Heart right ventricle (tissue), 16 donors: ENCODE measurements at regions not wholly inside any gene's neighbourhood (a gene's known extent, or its start where the extent isn't known, plus 50 kb on each side); places are given as distances from the start of the nearest gene placed in this dataset.

ENCODE experiments used
- ATAC-seq, 8 donors: fragments of 200-7000 bp; cut with Tn5 transposase; one replicate each; pipeline ENCODE4 v1.9.1; 2020; ENCODE audit warnings: mild to moderate bottlenecking in 8 of 8, moderate library complexity in 8 of 8, moderate number of reproducible peaks in 1 of 8
- DNase-seq, 2 donors: peaks; one replicate each; pipeline ENCODE4 v3.0.0-alpha.2; 2020
- H3K27ac ChIP-seq, 10 donors: fragments of 200-600 bp; sonication (generic) in 2 of 10; one replicate each; pipeline versions ENCODE4 v1.5.0 to v1.8.0; 2020 to 2022; ENCODE audit warnings: mild to moderate bottlenecking in 3 of 10
- H3K27me3 ChIP-seq, 7 donors: fragments of 200-600 bp; one replicate each; pipeline ENCODE4 v1.8.0; 2021 to 2022; ENCODE audit warnings: mild to moderate bottlenecking in 2 of 7
- H3K36me3 ChIP-seq, 9 donors: fragments of 200-600 bp; sonication (generic) in 1 of 9; one replicate each; pipeline versions ENCODE4 v1.5.0 to v1.8.0; 2020 to 2022; ENCODE audit warnings: mild to moderate bottlenecking in 2 of 9
- H3K4me1 ChIP-seq, 9 donors: fragments of 200-600 bp; sonication (generic) in 1 of 9; one replicate each; pipeline versions ENCODE4 v1.5.0 to v1.8.0; 2020 to 2022; ENCODE audit warnings: mild to moderate bottlenecking in 4 of 9
- H3K4me3 ChIP-seq, 10 donors: fragments of 200-600 bp; sonication (generic) in 2 of 10; one replicate each; pipeline versions ENCODE4 v1.5.0 to v1.8.0; 2020 to 2022; ENCODE audit warnings: mild to moderate bottlenecking in 7 of 10, moderate library complexity in 2 of 10
- H3K9me3 ChIP-seq, 11 donors: fragments of 200-600 bp in 10 of 11; sonication (generic) in 2 of 11; one replicate each; pipeline versions ENCODE4 v1.5.0 to v1.8.0; 2013 to 2022; ENCODE audit warnings: mild to moderate bottlenecking in 2 of 11, control low read depth in 1 of 11, moderate library complexity in 1 of 11
- CTCF ChIP-seq, 9 donors: fragments of 200-600 bp; sonication (generic) in 2 of 9; IDR thresholded peaks; one replicate each; pipeline versions ENCODE4 v1.5.0 to v1.8.0; 2021 to 2022; ENCODE audit warnings: antibody characterized with exemption in 9 of 9, mild to moderate bottlenecking in 5 of 9, moderate library complexity in 1 of 9
- WGBS, 2 donors: extraction: QIAGEN DNeasy Blood & Tissue Kit; methylation state at CpG; one replicate each; pipeline ENCODE4 v1.1.7; 2013; ENCODE audit warnings: inconsistent platforms in 1 of 2; 5-methylcytosine and 5-hydroxymethylcytosine counted together
- intact Hi-C, 10 donors: fragments of 100-400 bp; cut with DNase I; formaldehyde crosslinking; loops; one replicate each; pipeline versions ENCODE4 v1.11.1 to v1.14.2; 2022
- donor health status: Arrhythmogenic right ventricular cardiomyopathy.
- donor health status: ischemic (EF 13 %, LVEDD 7.1; RV severe dilation, severe dysfunction).
- donor health status: healthy with polysubstance abuse.
- donor health status: DM: no; HTN: yes; CAD: no.
- donor health status: DM: no; HTN: no; CAD: no.
- donor health status: ischemic (EF 25% LVEDD 6.9; RV normal size, moderate dysfunction).
- donor health status: ischemic (EF 25% LVEDD 5.7; RV mildly dilated, moderate dysfunction).
- donor health status: healthy.
- donor health status: DM: yes; HTN: yes; CAD: no.
- donor health status: Ischemic cardiomyopathy.
- donor health status: ischemic (EF 35%, LVEDD 5.7; RV mildly dilated, moderate dysfunction).
- donor health status: nonischemic (EF 11% LVEDD 7.7; RV severe dilation, severe dysfunction).
- donor health status: DM: yes; HTN: yes; CAD: no.
- donor health status: PGD.
- donor health status: ischemic (EF 29% LVEDD 5.4; RV normal size, mild dysfunction).
- donor health status: nonischemic (EF 23%, LVEDD 6.1; RV moderate dilation, normal function).

- no peak overlapping the region for H3K4me3 ChIP-seq
- ATAC-seq (no peak), DNase-seq (no peak)
- peaks cover 0 to 4% (median 0%) of the 10 kb centered on the region in 11 donors for H3K9me3 ChIP-seq
- no peaks in the 10 kb centered on the region for H3K27me3 ChIP-seq
- no peak overlapping the region for H3K27ac ChIP-seq
- no peaks in the 10 kb centered on the region for H3K4me1 ChIP-seq
- 85 to 95% methylated on average over 2 of the region's 2 CpGs for WGBS, 2 donors
- H3K36me3 ChIP-seq = no peaks in the 10 kb centered on the region
- no peak for TF ChIP-seq CTCF (IDR thresholded peaks at IDR 0.05)
- intact Hi-C loops = no loop called here
Observed at GRCh38 chr6:19298421-19298820, 538.7 kb upstream of the ID4 start.

GRCh38 chr6:19299129-19299528, 538.0 kb upstream of the ID4 start:
- Histone ChIP-seq H3K36me3 (no peaks in the 10 kb centered on the region), H3K9me3 (peaks cover 0 to 4% (median 0%) of the 10 kb centered on the region in 11 donors), H3K4me1 (no peaks in the 10 kb centered on the region), H3K27me3 (no peaks in the 10 kb centered on the region), H3K27ac (no peak overlapping the region), H3K4me3 (no peak overlapping the region)
- TF ChIP-seq CTCF (IDR thresholded peaks at IDR 0.05) = no peak
- 73 to 74% methylated on average over 3 of the region's 3 CpGs for WGBS, 2 donors
- no peak for DNase-seq
- intact Hi-C loops = no loop called here
- ATAC-seq = no peak

- WGBS, 2 donors = 54 to 65% methylated on average over 2 of the region's 2 CpGs
- intact Hi-C loops = no loop called here
- Histone ChIP-seq H3K9me3 (no peaks in the 10 kb centered on the region), H3K27me3 (no peaks in the 10 kb centered on the region), H3K4me3 (no peak overlapping the region), H3K27ac (no peak overlapping the region), H3K36me3 (no peaks in the 10 kb centered on the region), H3K4me1 (no peaks in the 10 kb centered on the region)
- no peak for DNase-seq
- no peak for TF ChIP-seq CTCF (IDR thresholded peaks at IDR 0.05)
- no peak for ATAC-seq
Observed at GRCh38 chr6:19301980-19302379, 535.2 kb upstream of the ID4 start.

GRCh38 chr6:19303383-19303782, 533.8 kb upstream of the ID4 start:
- Histone ChIP-seq H3K27me3 (no peaks in the 10 kb centered on the region), H3K36me3 (no peaks in the 10 kb centered on the region), H3K4me1 (no peaks in the 10 kb centered on the region), H3K4me3 (no peak overlapping the region), H3K9me3 (no peaks in the 10 kb centered on the region), H3K27ac (no peak overlapping the region)
- ATAC-seq (no peak), DNase-seq (no peak)
- no peak for TF ChIP-seq CTCF (IDR thresholded peaks at IDR 0.05)
- 72 to 85% methylated on average over 5 of the region's 5 CpGs for WGBS, 2 donors
- intact Hi-C loops = no loop called here

GRCh38 chr6:19309661-19310060, 527.5 kb upstream of the ID4 start:
- ATAC-seq (no peak), DNase-seq (no peak)
- Histone ChIP-seq H3K4me1 (no peaks in the 10 kb centered on the region), H3K9me3 (peaks cover 0 to 16% (median 0%) of the 10 kb centered on the region in 11 donors), H3K36me3 (no peaks in the 10 kb centered on the region), H3K4me3 (no peak overlapping the region), H3K27ac (no peak overlapping the region), H3K27me3 (no peaks in the 10 kb centered on the region)
- WGBS, 2 donors = 89 to 100% methylated on average over 1 of the region's 1 CpG
- TF ChIP-seq CTCF (IDR thresholded peaks at IDR 0.05) = no peak
- intact Hi-C loops = no loop called here
